COLO668 (cell line): ENCODE measurements at regions not wholly inside any gene's neighbourhood (a gene's known extent, or its start where the extent isn't known, plus 50 kb on each side); places are given as distances from the start of the nearest gene placed in this dataset.

Experiments
- DNase-seq: peaks from one replicate; lab custom pipeline; 2025; ENCODE audit not compliant: unreplicated experiment; lab: John Stamatoyannopoulos, UW

- DNase-seq: no peak
Observed at GRCh38 chr14:85978582-85979250, 448.8 kb downstream of the FLRT2 start.

- DNase-seq: no peak
Observed at GRCh38 chr14:85974602-85975001, 444.7 kb downstream of the FLRT2 start.

GRCh38 chr14:85963486-85963885, 433.5 kb downstream of the FLRT2 start:
- DNase-seq: no peak

- no peak for DNase-seq
Observed at GRCh38 chr14:85960756-85961155, 430.8 kb downstream of the FLRT2 start.

- DNase-seq: no peak
Observed at GRCh38 chr14:85959063-85959462, 429.1 kb downstream of the FLRT2 start.

GRCh38 chr14:85958069-85958468, 428.1 kb downstream of the FLRT2 start:
- DNase-seq: no peak

- no peak for DNase-seq
Observed at GRCh38 chr14:85953265-85953664, 423.3 kb downstream of the FLRT2 start.

GRCh38 chr14:85948153-85948552, 418.2 kb downstream of the FLRT2 start:
- no peak for DNase-seq

- no peak for DNase-seq
Observed at GRCh38 chr14:85947461-85948139, 417.7 kb downstream of the FLRT2 start.

- no peak for DNase-seq
Observed at GRCh38 chr14:85943192-85943591, 413.2 kb downstream of the FLRT2 start.

- no peak for DNase-seq
Observed at GRCh38 chr14:85934886-85935254, 404.9 kb downstream of the FLRT2 start.

GRCh38 chr14:85934123-85934885, 404.4 kb downstream of the FLRT2 start:
- peak; percentile 25 for DNase-seq

- no peak for DNase-seq
Observed at GRCh38 chr14:85921241-85921640, 391.3 kb downstream of the FLRT2 start.

GRCh38 chr14:85917716-85918115, 387.8 kb downstream of the FLRT2 start:
- no peak for DNase-seq

GRCh38 chr14:85915711-85916110, 385.8 kb downstream of the FLRT2 start:
- DNase-seq: no peak

- DNase-seq: no peak
Observed at GRCh38 chr14:85912141-85912540, 382.2 kb downstream of the FLRT2 start.

GRCh38 chr14:85911044-85911443, 381.1 kb downstream of the FLRT2 start:
- no peak for DNase-seq

- DNase-seq: no peak
Observed at GRCh38 chr14:85909581-85909980, 379.6 kb downstream of the FLRT2 start.

- no peak for DNase-seq
Observed at GRCh38 chr14:85907536-85907935, 377.6 kb downstream of the FLRT2 start.

- no peak for DNase-seq
Observed at GRCh38 chr14:85897808-85898207, 367.9 kb downstream of the FLRT2 start.

GRCh38 chr14:85895603-85896002, 365.7 kb downstream of the FLRT2 start:
- no peak for DNase-seq

- DNase-seq: no peak
Observed at GRCh38 chr14:85892251-85892650, 362.3 kb downstream of the FLRT2 start.
